K562 (cell line): ENCODE measurements at regions not wholly inside any gene's neighbourhood (a gene's known extent, or its start where the extent isn't known, plus 50 kb on each side); places are given as distances from the start of the nearest gene placed in this dataset.

Experiments
- ATAC-seq: fragments of 200-7000 bp; cut with Tn5 transposase; 3 replicates; pipeline ENCODE4 v1.9.1; 2020; ENCODE audit warnings: moderate library complexity
- BruUV-seq: library from RNA; stranded (reverse); fragments of 400-500 nt; replicated peaks from 2 replicates; lab custom pipeline; 2021; lab: Mats Ljungman, UMichigan
- CTCF ChIA-PET: fragments of 300-600 bp; formaldehyde crosslinking; extraction: SDS; loops from one replicate; lab custom pipeline; 2021; ENCODE audit warnings: low intra/inter-chr PET ratio; lab: Yijun Ruan, JAX
- POLR2A ChIA-PET: fragments of 300-600, 350-650 bp; sonication (Branson Sonifier 250); formaldehyde crosslinking; extraction: SDS; loops from one replicate; lab custom pipeline; 2021; ENCODE audit warnings: antibody characterized with exemption, inconsistent platforms; lab: Yijun Ruan, JAX
- DNase-seq, 4 experiments: peaks; one replicate each; pipeline versions ENCODE4 v3.0.0 to v3.0.0-alpha.2; 2011 to 2018; ENCODE audit warnings: low spot score in 3 of 4, mixed read lengths in 3 of 4; ENCODE audit errors: extremely low read depth in 1 of 4
- FAIRE-seq: peaks from 2 replicates; lab custom pipeline; 2011; peaks lifted over from hg19 to GRCh38; lab: Jason Lieb, UNC
- H2AFZ ChIP-seq: 2 replicates; pipeline ENCODE4 v1.6.0; 2011; ENCODE audit warnings: low read depth, low read length, control low read depth, inconsistent platforms
- H3K27ac ChIP-seq: fragments of 200-600 bp; 3 replicates; pipeline ENCODE4 v1.8.0; 2011; ENCODE audit warnings: low read depth, mild to moderate bottlenecking, control low read depth, inconsistent platforms, low read length, moderate library complexity, mixed read lengths; ENCODE audit errors: extremely low read depth
- H3K27me3 ChIP-seq, 2 experiments: fragments of 300-600 bp in 1 of 2; 2 replicates in 1 of 2; 3 replicates in 1 of 2; pipeline versions ENCODE4 v1.6.0 to v1.8.0; 2011; ENCODE audit warnings: inconsistent platforms in 2 of 2, low read length in 2 of 2, mild to moderate bottlenecking in 1 of 2, mixed read lengths in 1 of 2, moderate library complexity in 1 of 2; ENCODE audit not compliant: control insufficient read depth in 2 of 2, insufficient read depth in 2 of 2
- H3K36me3 ChIP-seq: fragments of 300-600 bp; 3 replicates; pipeline ENCODE4 v1.8.0; 2011; ENCODE audit warnings: mild to moderate bottlenecking, low read length, inconsistent platforms; ENCODE audit not compliant: control insufficient read depth, insufficient read depth
- H3K4me1 ChIP-seq, 2 experiments: fragments of 200-600 bp in 1 of 2; replicated peaks in 1 of 2; 2 replicates in 1 of 2; 3 replicates in 1 of 2; pipeline versions ENCODE4 v1.5.1 to v1.8.0; 2011; ENCODE audit warnings: inconsistent platforms in 2 of 2, low read length in 2 of 2, mild to moderate bottlenecking in 1 of 2, mixed read lengths in 1 of 2, moderate library complexity in 1 of 2; ENCODE audit not compliant: control insufficient read depth in 2 of 2, insufficient read depth in 2 of 2
- H3K4me2 ChIP-seq: 2 replicates; pipeline ENCODE4 v1.6.1; 2011; ENCODE audit warnings: low read length, control low read depth, inconsistent platforms, mixed read lengths; ENCODE audit not compliant: insufficient read depth
- H3K4me3 ChIP-seq: fragments of 200-600 bp; sonication (generic), shearing (Covaris generic); 2 replicates; pipeline ENCODE4 v1.5.1; 2016; ENCODE audit warnings: control low read depth, inconsistent platforms
- H3K79me2 ChIP-seq: fragments of 200-600 bp; 3 replicates; pipeline ENCODE4 v1.8.0; 2011; ENCODE audit warnings: low read length, inconsistent platforms; ENCODE audit not compliant: control insufficient read depth, insufficient read depth
- H3K9ac ChIP-seq, 2 experiments: 2 replicates each; pipeline versions ENCODE4 v1.6.0 to v1.6.1; 2011; ENCODE audit warnings: low read depth in 2 of 2, low read length in 2 of 2, control low read depth in 1 of 2, inconsistent platforms in 1 of 2, mild to moderate bottlenecking in 1 of 2, mixed read lengths in 1 of 2; ENCODE audit not compliant: insufficient read depth in 1 of 2
- H3K9me1 ChIP-seq: one replicate; pipeline ENCODE4 v1.6.0; 2011; ENCODE audit warnings: inconsistent platforms, mild to moderate bottlenecking, low read length, moderate library complexity; ENCODE audit not compliant: control insufficient read depth, insufficient read depth
- H3K9me3 ChIP-seq: replicated peaks from 2 replicates; pipeline ENCODE4 v1.5.1; 2011; ENCODE audit warnings: low read depth, low read length, inconsistent platforms; ENCODE audit not compliant: control insufficient read depth, insufficient read depth
- H4K20me1 ChIP-seq: replicated peaks from 2 replicates; pipeline ENCODE4 v1.6.1; 2011; ENCODE audit warnings: low read length, inconsistent platforms, mixed read lengths; ENCODE audit not compliant: control insufficient read depth, insufficient read depth
- BRCA1 ChIP-seq, 2 experiments: fragments of 450-650 bp in 1 of 2; sonication (generic) in 1 of 2; formaldehyde crosslinking in 1 of 2; IDR thresholded peaks; 2 replicates each; pipeline versions ENCODE4 v1.5.0 to v1.6.1; 2017 to 2020; ENCODE audit warnings: mild to moderate bottlenecking in 1 of 2, missing genetic modification reagents in 1 of 2
- ELF2 ChIP-seq: fragments of 250-450 bp; sonication (Bioruptor Pico); IDR thresholded peaks from 2 replicates; pipeline ENCODE4 v1.5.0; 2021; ENCODE audit warnings: mild to moderate bottlenecking
- HMG20A ChIP-seq: fragments of 450-650 bp; formaldehyde crosslinking; conservative IDR thresholded peaks from 2 replicates; pipeline ENCODE4 v1.4.0; 2020; ENCODE audit warnings: mild to moderate bottlenecking, mixed read lengths
- JUNB ChIP-seq: fragments of 450-650 bp; formaldehyde crosslinking; conservative IDR thresholded peaks from 2 replicates; pipeline ENCODE4 v1.4.0; 2020; ENCODE audit warnings: mild to moderate bottlenecking
- KDM5B ChIP-seq: fragments of 200-600 bp; sonication (generic); IDR thresholded peaks from 2 replicates; pipeline ENCODE4 v1.6.1; 2012; ENCODE audit warnings: low read depth, mild to moderate bottlenecking, moderate library complexity, low read length, control low read depth, inconsistent platforms; ENCODE audit not compliant: insufficient replicate concordance
- KLF10 ChIP-seq: fragments of 250-450 bp; sonication (Bioruptor Pico); IDR thresholded peaks from 2 replicates; pipeline ENCODE4 v1.6.1; 2021; ENCODE audit warnings: matching md5 sums
- MAFK ChIP-seq: IDR thresholded peaks from 2 replicates; pipeline ENCODE4 v1.6.1; 2011; ENCODE audit warnings: low read length, improper control_type of control experiment
- MCM7 ChIP-seq, 2 experiments: fragments of 450-650 bp; IDR thresholded peaks; 2 replicates each; pipeline ENCODE4 v1.6.1; 2016 to 2018
- NR2C2 ChIP-seq, 2 experiments: fragments of 200-800 bp in 1 of 2; sonication (Bioruptor generic) in 1 of 2; sonication (generic) in 1 of 2; formaldehyde crosslinking in 1 of 2; IDR thresholded peaks; 2 replicates each; pipeline versions ENCODE4 v1.6.1 to v1.8.0; 2016 to 2022; ENCODE audit warnings: mild to moderate bottlenecking in 1 of 2, missing compliant biosample characterization in 1 of 2, missing genetic modification characterization in 1 of 2, missing genetic modification reagents in 1 of 2
- RNF2 ChIP-seq: sonication (generic); IDR thresholded peaks from 2 replicates; pipeline ENCODE4 v1.6.1; 2016
- TBP ChIP-seq: optimal IDR thresholded peaks from 2 replicates; pipeline ENCODE3; 2011; ENCODE audit warnings: low read depth, low read length, improper control_type of control experiment
- ZFPM2 ChIP-seq: fragments of 250-450 bp; sonication (Bioruptor Pico); IDR thresholded peaks from 2 replicates; pipeline ENCODE4 v1.5.1; 2022; ENCODE audit warnings: mild to moderate bottlenecking
- ZNF212 ChIP-seq: fragments of 450-650 bp; formaldehyde crosslinking; IDR thresholded peaks from 2 replicates; pipeline ENCODE4 v1.4.0; 2020; ENCODE audit warnings: mild to moderate bottlenecking
- ZNF41 ChIP-seq: fragments of 250-450 bp; sonication (Bioruptor Pico); conservative IDR thresholded peaks from 2 replicates; pipeline ENCODE4 v1.4.0; 2020; ENCODE audit warnings: mild to moderate bottlenecking
- ZNF766 ChIP-seq: fragments of 200-800 bp; sonication (Bioruptor generic); conservative IDR thresholded peaks from 2 replicates; pipeline ENCODE4 v1.6.1; 2016; ENCODE audit warnings: missing genetic modification characterization, missing compliant biosample characterization
- in situ Hi-C: fragments of 300-500 bp; cut with MboI; formaldehyde crosslinking; loops from 4 replicates; pipeline ENCODE4 v1.15.0; 2018; ENCODE audit warnings: inconsistent platforms, mixed read lengths
- intact Hi-C: fragments of 100-400 bp; cut with micrococcal nuclease; formaldehyde crosslinking; loops from 2 replicates; pipeline ENCODE4 v1.14.2; 2022
- TF ChIP-seq, protein P1 (sequence below): fragments of 250-450 bp; sonication (Bioruptor Pico); IDR thresholded peaks from 2 replicates; pipeline ENCODE4 v1.4.0; 2020

DNA sequence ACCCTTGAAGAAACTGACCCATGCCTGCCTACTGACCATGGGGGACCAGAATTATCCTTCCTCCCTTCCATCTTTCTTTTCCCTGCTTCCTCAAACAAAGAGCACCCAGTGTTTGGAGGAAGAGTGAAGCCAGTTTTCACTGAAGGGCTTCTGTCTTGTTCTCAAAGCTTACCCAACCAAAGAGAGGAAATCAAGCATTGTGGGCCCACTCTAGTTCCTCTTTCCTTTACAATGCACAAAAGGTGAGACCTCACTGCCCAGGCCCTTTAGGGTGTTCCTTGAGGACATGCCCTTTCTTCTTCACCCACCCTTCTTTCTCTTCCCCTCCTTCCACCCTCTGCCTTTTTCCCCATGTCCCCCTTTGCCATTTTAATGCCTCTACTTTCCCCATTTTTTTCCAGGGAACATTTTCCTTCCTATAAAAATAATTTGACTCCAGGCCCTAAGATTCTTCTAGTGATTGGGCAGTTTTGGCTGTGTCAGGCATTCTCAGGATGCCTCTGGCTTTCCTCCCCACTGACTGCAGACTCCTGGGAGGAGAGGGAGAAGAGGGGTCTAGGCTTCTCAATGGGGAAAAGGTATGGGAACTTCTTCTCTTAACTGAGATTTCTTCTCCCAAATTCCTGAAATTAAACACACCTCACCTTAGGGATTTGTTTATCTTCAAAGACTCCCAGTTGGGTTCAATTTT, 126.6 kb upstream of the RMDN2 start:
- Histone ChIP-seq H3K9ac (no peak overlapping the region), H3K4me2 (no peak overlapping the region), H3K9me1 (no peaks in the 10 kb centered on the region), H4K20me1 (no peaks in the 10 kb centered on the region), H3K79me2 (no peaks in the 10 kb centered on the region), H3K27me3 (no peaks in the 10 kb centered on the region; a peak in 1 of 5 replicates), H2AFZ (no peak overlapping the region), H3K36me3 (no peaks in the 10 kb centered on the region), H3K4me1 (no peaks in the 10 kb centered on the region), H3K9me3 (no peaks in the 10 kb centered on the region), H3K27ac (no peak overlapping the region), H3K4me3 (no peak overlapping the region)
- in situ Hi-C loops (no loop called here), intact Hi-C loops (no loop called here)
- CTCF ChIA-PET = no interaction called here
- no peak for DNase-seq
- no TSS peak for BruUV-seq
- TF ChIP-seq ZFPM2 (CRISPR knock-in tag) (no peak), JUNB (CRISPR knock-in tag) (no peak), MCM7 (IDR thresholded peaks at IDR 0.05) (no peak), ZNF766 (no peak), BRCA1 (IDR thresholded peaks at IDR 0.05) (no peak), BRCA1 (CRISPR knock-in tag; IDR thresholded peaks at IDR 0.05) (no peak), ZNF212 (CRISPR knock-in tag) (no peak), ELF2 (no peak), RNF2 (no peak), HMG20A (CRISPR knock-in tag) (no peak), MAFK (no peak), ZNF41 (CRISPR knock-in tag) (no peak), KDM5B (no peak), KLF10 (CRISPR knock-in tag) (no peak), NR2C2 (CRISPR knock-in tag; IDR thresholded peaks at IDR 0.05) (no peak), NR2C2 (tag; IDR thresholded peaks at IDR 0.05) (no peak), TBP (no peak)
- TF ChIP-seq, protein P1, sequence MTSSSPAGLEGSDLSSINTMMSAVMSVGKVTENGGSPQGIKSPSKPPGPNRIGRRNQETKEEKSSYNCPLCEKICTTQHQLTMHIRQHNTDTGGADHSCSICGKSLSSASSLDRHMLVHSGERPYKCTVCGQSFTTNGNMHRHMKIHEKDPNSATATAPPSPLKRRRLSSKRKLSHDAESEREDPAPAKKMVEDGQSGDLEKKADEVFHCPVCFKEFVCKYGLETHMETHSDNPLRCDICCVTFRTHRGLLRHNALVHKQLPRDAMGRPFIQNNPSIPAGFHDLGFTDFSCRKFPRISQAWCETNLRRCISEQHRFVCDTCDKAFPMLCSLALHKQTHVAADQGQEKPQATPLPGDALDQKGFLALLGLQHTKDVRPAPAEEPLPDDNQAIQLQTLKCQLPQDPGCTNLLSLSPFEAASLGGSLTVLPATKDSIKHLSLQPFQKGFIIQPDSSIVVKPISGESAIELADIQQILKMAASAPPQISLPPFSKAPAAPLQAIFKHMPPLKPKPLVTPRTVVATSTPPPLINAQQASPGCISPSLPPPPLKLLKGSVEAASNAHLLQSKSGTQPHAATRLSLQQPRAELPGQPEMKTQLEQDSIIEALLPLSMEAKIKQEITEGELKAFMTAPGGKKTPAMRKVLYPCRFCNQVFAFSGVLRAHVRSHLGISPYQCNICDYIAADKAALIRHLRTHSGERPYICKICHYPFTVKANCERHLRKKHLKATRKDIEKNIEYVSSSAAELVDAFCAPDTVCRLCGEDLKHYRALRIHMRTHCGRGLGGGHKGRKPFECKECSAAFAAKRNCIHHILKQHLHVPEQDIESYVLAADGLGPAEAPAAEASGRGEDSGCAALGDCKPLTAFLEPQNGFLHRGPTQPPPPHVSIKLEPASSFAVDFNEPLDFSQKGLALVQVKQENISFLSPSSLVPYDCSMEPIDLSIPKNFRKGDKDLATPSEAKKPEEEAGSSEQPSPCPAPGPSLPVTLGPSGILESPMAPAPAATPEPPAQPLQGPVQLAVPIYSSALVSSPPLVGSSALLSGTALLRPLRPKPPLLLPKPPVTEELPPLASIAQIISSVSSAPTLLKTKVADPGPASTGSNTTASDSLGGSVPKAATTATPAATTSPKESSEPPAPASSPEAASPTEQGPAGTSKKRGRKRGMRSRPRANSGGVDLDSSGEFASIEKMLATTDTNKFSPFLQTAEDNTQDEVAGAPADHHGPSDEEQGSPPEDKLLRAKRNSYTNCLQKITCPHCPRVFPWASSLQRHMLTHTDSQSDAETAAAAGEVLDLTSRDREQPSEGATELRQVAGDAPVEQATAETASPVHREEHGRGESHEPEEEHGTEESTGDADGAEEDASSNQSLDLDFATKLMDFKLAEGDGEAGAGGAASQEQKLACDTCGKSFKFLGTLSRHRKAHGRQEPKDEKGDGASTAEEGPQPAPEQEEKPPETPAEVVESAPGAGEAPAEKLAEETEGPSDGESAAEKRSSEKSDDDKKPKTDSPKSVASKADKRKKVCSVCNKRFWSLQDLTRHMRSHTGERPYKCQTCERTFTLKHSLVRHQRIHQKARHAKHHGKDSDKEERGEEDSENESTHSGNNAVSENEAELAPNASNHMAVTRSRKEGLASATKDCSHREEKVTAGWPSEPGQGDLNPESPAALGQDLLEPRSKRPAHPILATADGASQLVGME (CRISPR knock-in tag) = no peak
- FAIRE-seq = no peak
- ATAC-seq = no peak
- POLR2A ChIA-PET = no interaction called here
